ENCODE measurements at regions not wholly inside any gene's neighbourhood (a gene's known extent, or its start where the extent isn't known, plus 50 kb on each side); places are given as distances from the start of the nearest gene placed in this dataset.
A peak's percentile ranks its signal among the peaks of the same experiment; 100 is the strongest.

DNA sequence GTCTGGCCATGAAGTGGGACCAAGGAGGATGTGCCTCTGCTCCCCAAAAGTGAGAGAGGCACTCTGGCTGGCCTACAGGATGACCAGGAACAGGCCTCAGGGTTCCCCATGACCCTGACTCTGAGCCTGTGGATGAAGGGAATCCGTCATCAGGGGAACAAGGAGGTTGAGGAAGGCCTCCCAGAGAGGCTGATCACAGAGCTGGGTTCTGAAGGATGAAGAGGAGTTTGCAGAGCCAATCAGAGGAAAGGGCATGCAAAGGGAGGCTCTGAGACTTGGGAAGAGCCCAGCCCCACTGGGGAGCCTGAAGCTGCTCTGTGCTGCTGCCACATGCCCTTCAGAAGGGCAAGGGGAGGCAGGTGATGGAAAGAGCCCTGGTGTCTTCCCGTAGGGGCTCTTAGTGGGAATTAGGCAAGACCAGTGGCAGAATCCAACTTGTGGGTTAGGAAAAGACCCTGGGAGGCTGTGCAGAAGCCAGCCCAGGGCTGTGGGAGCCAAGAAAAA, 141.3 kb upstream of the ID2 start:
- H3K27me3 ChIP-seq, result no peaks in the 10 kb centered on the region
- H3K9me3 ChIP-seq, result no peaks in the 10 kb centered on the region
- peaks cover 20 to 62% of the 10 kb centered on the region in 2 donors for H3K4me1 ChIP-seq
- intact Hi-C loops (cut with DNase I), result loop anchor here (5.0 kb wide), 1 partner anchor 132 kb away; no protein-coding TSS in a partner anchor
- no peak for TF ChIP-seq POLR2A (IDR thresholded peaks at IDR 0.05)
- TF ChIP-seq, protein P1, sequence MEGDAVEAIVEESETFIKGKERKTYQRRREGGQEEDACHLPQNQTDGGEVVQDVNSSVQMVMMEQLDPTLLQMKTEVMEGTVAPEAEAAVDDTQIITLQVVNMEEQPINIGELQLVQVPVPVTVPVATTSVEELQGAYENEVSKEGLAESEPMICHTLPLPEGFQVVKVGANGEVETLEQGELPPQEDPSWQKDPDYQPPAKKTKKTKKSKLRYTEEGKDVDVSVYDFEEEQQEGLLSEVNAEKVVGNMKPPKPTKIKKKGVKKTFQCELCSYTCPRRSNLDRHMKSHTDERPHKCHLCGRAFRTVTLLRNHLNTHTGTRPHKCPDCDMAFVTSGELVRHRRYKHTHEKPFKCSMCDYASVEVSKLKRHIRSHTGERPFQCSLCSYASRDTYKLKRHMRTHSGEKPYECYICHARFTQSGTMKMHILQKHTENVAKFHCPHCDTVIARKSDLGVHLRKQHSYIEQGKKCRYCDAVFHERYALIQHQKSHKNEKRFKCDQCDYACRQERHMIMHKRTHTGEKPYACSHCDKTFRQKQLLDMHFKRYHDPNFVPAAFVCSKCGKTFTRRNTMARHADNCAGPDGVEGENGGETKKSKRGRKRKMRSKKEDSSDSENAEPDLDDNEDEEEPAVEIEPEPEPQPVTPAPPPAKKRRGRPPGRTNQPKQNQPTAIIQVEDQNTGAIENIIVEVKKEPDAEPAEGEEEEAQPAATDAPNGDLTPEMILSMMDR (IDR thresholded peaks at IDR 0.05), result no peak
- H3K27ac ChIP-seq, result peak overlapping the region; percentile 88 to 96 (median 94)
- 94 to 100% methylated on average over 2 of the region's 2 CpGs for WGBS, 2 donors
- no peak overlapping the region for H3K4me3 ChIP-seq (replicated peaks in 1 of 3)
- H3K36me3 ChIP-seq, result no peaks in the 10 kb centered on the region
- DNase-seq, result no peak

DNA sequence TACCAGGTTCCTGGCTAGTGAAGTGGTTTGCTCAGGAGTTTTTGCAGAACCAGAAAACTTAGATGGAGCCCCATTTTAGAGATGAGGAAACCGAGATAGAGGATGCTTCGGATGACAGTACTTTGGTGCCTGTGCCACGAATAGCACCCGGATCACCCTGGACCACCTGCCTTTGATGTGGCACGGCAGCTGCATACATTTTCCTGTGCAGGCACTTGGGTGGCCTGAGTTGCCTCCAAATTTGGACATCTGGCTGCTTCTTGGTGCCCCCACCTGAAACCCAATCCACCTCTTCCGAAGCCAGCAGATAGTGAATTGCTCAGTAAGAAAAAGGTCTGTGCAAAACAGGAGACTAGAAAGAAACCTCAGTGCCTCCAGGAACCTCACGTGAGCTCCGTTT, 140.6 kb upstream of the ID2 start:
- Histone ChIP-seq H3K36me3 (no peaks in the 10 kb centered on the region), H3K27me3 (no peaks in the 10 kb centered on the region), H3K4me3 (replicated peaks in 1 of 3) (no peak overlapping the region), H3K4me1 (peaks cover 20 to 57% of the 10 kb centered on the region in 2 donors), H3K27ac (peak overlapping the region in 2 of 3 donors; percentile 88 to 94), H3K9me3 (no peaks in the 10 kb centered on the region)
- no peak for DNase-seq
- intact Hi-C loops (cut with DNase I), result loop anchor here (5.0 kb wide), 1 partner anchor 131 kb away; no protein-coding TSS in a partner anchor
- 94 to 97% methylated on average over 8 of the region's 8 CpGs for WGBS, 2 donors
- TF ChIP-seq POLR2A (IDR thresholded peaks at IDR 0.05), result no peak
- TF ChIP-seq, protein P1 (IDR thresholded peaks at IDR 0.05), result no peak

DNA sequence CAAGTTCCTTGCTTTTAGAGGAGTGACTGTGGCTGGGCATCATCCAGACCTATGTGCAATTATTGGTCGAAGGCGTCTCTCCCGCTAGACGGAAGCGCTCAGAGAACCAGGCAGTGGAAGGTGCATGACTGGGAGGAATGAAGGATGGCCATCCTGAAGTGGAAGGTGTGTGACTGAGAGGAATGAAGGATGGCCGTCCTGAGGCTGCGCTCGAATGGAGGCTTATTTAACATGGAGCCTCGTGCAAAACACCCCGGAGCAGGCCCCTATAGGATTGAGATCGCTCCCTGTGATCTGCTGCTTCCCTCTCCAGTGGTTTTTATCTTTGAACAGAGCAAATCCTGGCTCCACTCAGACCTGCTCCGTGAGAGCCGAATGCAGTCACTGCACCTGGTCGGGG, 140.2 kb upstream of the ID2 start:
- Histone ChIP-seq H3K9me3 (no peaks in the 10 kb centered on the region), H3K4me1 (peaks cover 20 to 57% of the 10 kb centered on the region in 2 donors), H3K4me3 (replicated peaks in 1 of 3) (no peak overlapping the region), H3K27ac (no peak overlapping the region), H3K27me3 (no peaks in the 10 kb centered on the region), H3K36me3 (no peaks in the 10 kb centered on the region)
- intact Hi-C loops (cut with DNase I), result loop anchor here (5.0 kb wide), 1 partner anchor 131 kb away; no protein-coding TSS in a partner anchor
- TF ChIP-seq, protein P1 (IDR thresholded peaks at IDR 0.05), result no peak
- TF ChIP-seq POLR2A (IDR thresholded peaks at IDR 0.05), result no peak
- DNase-seq, result peak; percentile 47 to 53
- 70 to 82% methylated on average over 14 of the region's 14 CpGs for WGBS, 2 donors

DNA sequence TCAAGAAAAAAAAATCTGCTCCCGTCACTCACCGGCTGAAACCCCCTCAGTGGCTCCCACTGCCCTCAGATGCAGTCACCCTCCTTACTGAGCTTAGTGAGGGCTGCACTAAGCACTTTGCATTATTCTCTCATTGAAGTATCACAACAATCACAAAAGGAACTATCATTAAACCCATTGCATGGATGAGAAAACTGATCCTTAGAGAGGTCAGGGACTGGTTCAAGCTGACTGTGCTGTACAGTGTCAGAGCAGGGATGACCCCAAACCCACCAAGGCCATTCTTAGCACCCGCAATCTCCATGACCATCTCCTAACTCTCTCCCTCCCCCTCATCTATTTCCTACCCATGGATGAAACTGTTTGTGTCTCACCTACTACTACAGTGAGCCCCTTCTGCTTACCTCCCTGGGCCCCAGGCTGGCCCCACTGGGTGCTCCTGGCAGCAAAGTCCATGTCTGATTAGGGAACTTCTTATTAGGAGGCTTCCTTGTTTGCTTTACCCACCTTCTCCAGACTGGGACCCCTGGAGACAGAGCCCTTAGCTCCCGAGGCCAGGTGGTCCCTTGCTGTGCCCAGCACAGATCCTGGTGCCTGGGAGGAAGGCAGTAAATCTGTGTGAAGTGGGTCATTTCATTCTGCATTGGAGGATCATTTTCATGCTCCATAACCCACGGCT, 139.3 kb upstream of the ID2 start:
- no peak for TF ChIP-seq POLR2A (IDR thresholded peaks at IDR 0.05)
- TF ChIP-seq, protein P1 (IDR thresholded peaks at IDR 0.05), result no peak
- no peak overlapping the region for H3K27ac ChIP-seq
- H3K9me3 ChIP-seq, result no peaks in the 10 kb centered on the region
- no peak for DNase-seq
- 90 to 93% methylated on average over 4 to 5 of the region's 5 CpGs for WGBS, 2 donors
- intact Hi-C loops (cut with DNase I), result loop anchor here (5.0 kb wide), 1 partner anchor 130 kb away; no protein-coding TSS in a partner anchor
- no peaks in the 10 kb centered on the region for H3K36me3 ChIP-seq
- peaks cover 20 to 49% of the 10 kb centered on the region in 2 donors for H3K4me1 ChIP-seq
- H3K27me3 ChIP-seq, result no peaks in the 10 kb centered on the region
- no peak overlapping the region for H3K4me3 ChIP-seq (replicated peaks in 1 of 3)

DNA sequence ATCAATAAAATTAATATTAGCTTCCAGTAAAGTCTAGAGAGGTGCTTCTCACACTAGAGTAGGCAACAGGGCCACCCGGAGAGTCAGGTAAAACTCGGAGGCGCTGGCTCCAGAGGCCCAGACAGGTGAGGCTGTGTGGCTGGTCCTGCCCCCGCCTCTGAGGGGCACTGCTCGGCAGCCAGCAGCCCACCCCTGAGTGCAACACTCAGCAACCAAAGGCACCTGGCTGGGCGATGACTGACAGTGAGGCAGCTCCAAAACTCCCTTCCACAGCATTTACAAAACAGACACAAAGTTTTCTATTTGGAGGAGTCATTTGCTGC, 138.8 kb upstream of the ID2 start:
- H3K4me3 ChIP-seq (replicated peaks in 1 of 3), result no peak overlapping the region
- H3K4me1 ChIP-seq, result peaks cover 20 to 46% of the 10 kb centered on the region in 2 donors
- no peak overlapping the region for H3K27ac ChIP-seq
- TF ChIP-seq, protein P1 (IDR thresholded peaks at IDR 0.05), result no peak
- no peak for TF ChIP-seq POLR2A (IDR thresholded peaks at IDR 0.05)
- H3K36me3 ChIP-seq, result no peaks in the 10 kb centered on the region
- no peaks in the 10 kb centered on the region for H3K9me3 ChIP-seq
- intact Hi-C loops (cut with DNase I), result loop anchor here (5.0 kb wide), 1 partner anchor 129 kb away; no protein-coding TSS in a partner anchor
- no peak for DNase-seq
- H3K27me3 ChIP-seq, result no peaks in the 10 kb centered on the region
- WGBS, 2 donors, result 88 to 90% methylated on average over 3 to 6 of the region's 6 CpGs
